Nephron (organoid): ENCODE measurements at regions not wholly inside any gene's neighbourhood (a gene's known extent, or its start where the extent isn't known, plus 50 kb on each side); places are given as distances from the start of the nearest gene placed in this dataset.

Experiments
- H3K27ac Mint-ChIP-seq, 3 experiments: 2 replicates each; pipeline ENCODE4 v1.8.0; 2020; ENCODE audit warnings: mixed read lengths in 3 of 3, mild to moderate bottlenecking in 2 of 3, moderate library complexity in 1 of 3
- H3K27me3 Mint-ChIP-seq: 2 replicates; pipeline ENCODE4 v1.8.0; 2021; ENCODE audit warnings: low read depth, mild to moderate bottlenecking, moderate library complexity, mixed read lengths
- H3K36me3 Mint-ChIP-seq: 2 replicates; pipeline ENCODE4 v1.8.0; 2020; ENCODE audit warnings: low read depth, mixed read lengths
- H3K4me1 Mint-ChIP-seq: 2 replicates; pipeline ENCODE4 v1.8.0; 2020; ENCODE audit warnings: mixed read lengths
- H3K4me3 Mint-ChIP-seq, 3 experiments: 2 replicates each; pipeline ENCODE4 v1.8.0; 2020; ENCODE audit warnings: mild to moderate bottlenecking in 3 of 3, mixed read lengths in 3 of 3, moderate library complexity in 2 of 3
- H3K9me3 Mint-ChIP-seq: 2 replicates; pipeline ENCODE4 v1.8.0; 2020; ENCODE audit warnings: mixed read lengths
- CTCF ChIP-seq, 3 experiments: fragments of 200-600 bp; sonication (generic); IDR thresholded peaks; one replicate each; pipeline ENCODE4 v1.5.0; 2021; ENCODE audit warnings: antibody characterized with exemption in 3 of 3; ENCODE audit not compliant: unreplicated experiment in 3 of 3

- TF ChIP-seq CTCF (IDR thresholded peaks at IDR 0.05; ENCODE audit: unreplicated experiment in 3 of 3), result no peak
- Mint-ChIP-seq H3K36me3 (no peaks in the 10 kb centered on the region), H3K27ac (no peak overlapping the region), H3K4me3 (no peak overlapping the region), H3K4me1 (peaks cover 30% of the 10 kb centered on the region), H3K9me3 (peaks cover 3% of the 10 kb centered on the region), H3K27me3 (no peaks in the 10 kb centered on the region)
Observed at GRCh38 chr10:61323726-61324125, 129.5 kb downstream of the TMEM26 start.

- Mint-ChIP-seq H3K4me3 (no peak overlapping the region), H3K27ac (peak overlapping the region; percentile 18 to 55 (median 48)), H3K27me3 (no peaks in the 10 kb centered on the region), H3K4me1 (peaks cover 30% of the 10 kb centered on the region), H3K9me3 (no peaks in the 10 kb centered on the region), H3K36me3 (no peaks in the 10 kb centered on the region)
- no peak for TF ChIP-seq CTCF (IDR thresholded peaks at IDR 0.05; ENCODE audit: unreplicated experiment in 3 of 3)
Observed at GRCh38 chr10:61321041-61321857, 131.9 kb downstream of the TMEM26 start.

- Mint-ChIP-seq H3K4me1 (peaks cover 22% of the 10 kb centered on the region), H3K27ac (no peak overlapping the region), H3K27me3 (no peaks in the 10 kb centered on the region), H3K4me3 (no peak overlapping the region), H3K9me3 (peaks cover 2% of the 10 kb centered on the region), H3K36me3 (no peaks in the 10 kb centered on the region)
- no peak for TF ChIP-seq CTCF (IDR thresholded peaks at IDR 0.05; ENCODE audit: unreplicated experiment in 3 of 3)
Observed at GRCh38 chr10:61320257-61320587, 133.0 kb downstream of the TMEM26 start.

- Mint-ChIP-seq H3K27me3 (no peaks in the 10 kb centered on the region), H3K4me3 (no peak overlapping the region), H3K4me1 (peaks cover 16% of the 10 kb centered on the region), H3K9me3 (peaks cover 2% of the 10 kb centered on the region), H3K36me3 (no peaks in the 10 kb centered on the region), H3K27ac (no peak overlapping the region)
- no peak for TF ChIP-seq CTCF (IDR thresholded peaks at IDR 0.05; ENCODE audit: unreplicated experiment in 3 of 3)
Observed at GRCh38 chr10:61319386-61320256, 133.6 kb downstream of the TMEM26 start.

- Mint-ChIP-seq H3K4me3 (no peak overlapping the region), H3K27ac (no peak overlapping the region), H3K36me3 (no peaks in the 10 kb centered on the region), H3K27me3 (no peaks in the 10 kb centered on the region), H3K4me1 (peaks cover 15% of the 10 kb centered on the region), H3K9me3 (peaks cover 2% of the 10 kb centered on the region)
- no peak for TF ChIP-seq CTCF (IDR thresholded peaks at IDR 0.05; ENCODE audit: unreplicated experiment in 3 of 3)
Observed at GRCh38 chr10:61318429-61318828, 134.8 kb downstream of the TMEM26 start.
